T-helper 2 cell (primary cell): ENCODE measurements at regions not wholly inside any gene's neighbourhood (a gene's known extent, or its start where the extent isn't known, plus 50 kb on each side); places are given as distances from the start of the nearest gene placed in this dataset.

Experiments used
- DNase-seq, 5 experiments: peaks; one replicate each; pipeline versions ENCODE4 v3.0.0 to v3.0.0-alpha.2; 2012 to 2022

DNA sequence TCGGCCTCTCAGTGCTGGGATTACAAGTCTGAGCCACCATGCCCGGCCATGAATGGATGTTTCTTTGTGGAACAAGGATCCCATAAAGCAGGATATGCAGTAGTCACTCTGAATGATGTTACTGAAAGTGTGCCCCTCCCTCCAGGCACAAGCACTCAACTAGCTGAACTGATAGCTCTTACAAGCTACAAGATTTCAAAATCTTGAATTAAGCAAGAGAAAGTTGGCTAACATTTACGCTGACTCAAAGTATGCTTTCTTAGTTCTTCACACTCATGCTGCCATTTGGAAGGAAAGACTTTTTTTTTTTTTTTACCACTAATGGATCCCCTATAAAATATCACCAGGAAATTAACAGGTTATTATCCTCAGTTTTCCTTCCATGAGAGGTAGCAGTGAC lies 549.0 kb upstream of the PKDCC start:
- no peak for DNase-seq

DNA sequence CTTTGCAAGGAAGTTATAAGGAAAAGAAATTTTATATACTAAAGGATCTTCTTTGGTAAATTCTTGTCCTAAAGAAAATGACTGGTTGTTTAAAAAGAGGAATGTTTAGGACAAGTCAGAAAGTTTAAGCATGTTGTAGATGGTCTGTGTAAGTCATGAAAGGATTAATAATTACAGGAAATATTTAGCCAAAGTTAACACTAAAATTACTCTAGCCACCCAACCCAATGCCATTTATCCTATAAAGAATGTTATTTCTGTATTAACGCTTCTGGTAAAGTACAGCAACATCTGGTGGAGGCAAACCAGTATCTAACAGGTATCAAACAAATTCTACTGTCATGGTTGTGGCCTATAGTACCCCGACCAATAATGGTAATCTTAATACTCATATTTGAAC lies 546.9 kb upstream of the PKDCC start:
- no peak for DNase-seq

DNA sequence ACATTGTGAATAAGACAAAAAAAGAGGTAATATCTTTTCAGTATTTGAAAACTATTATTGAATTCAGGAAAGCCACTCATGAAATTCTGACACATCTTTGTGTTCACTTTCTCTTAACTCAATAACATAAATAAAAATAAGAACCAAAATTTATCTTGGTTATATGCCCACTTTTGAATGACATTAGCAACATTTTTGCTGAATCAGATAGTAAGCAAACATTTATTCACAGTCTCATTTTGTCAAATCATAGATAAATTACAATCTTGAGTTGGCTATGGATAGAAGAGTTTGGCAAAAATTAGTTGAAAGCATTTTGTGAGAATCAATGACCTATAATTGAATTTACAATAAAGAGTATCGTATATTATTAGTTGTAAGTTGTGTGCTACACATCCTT lies 545.1 kb upstream of the PKDCC start:
- DNase-seq, result no peak

DNA sequence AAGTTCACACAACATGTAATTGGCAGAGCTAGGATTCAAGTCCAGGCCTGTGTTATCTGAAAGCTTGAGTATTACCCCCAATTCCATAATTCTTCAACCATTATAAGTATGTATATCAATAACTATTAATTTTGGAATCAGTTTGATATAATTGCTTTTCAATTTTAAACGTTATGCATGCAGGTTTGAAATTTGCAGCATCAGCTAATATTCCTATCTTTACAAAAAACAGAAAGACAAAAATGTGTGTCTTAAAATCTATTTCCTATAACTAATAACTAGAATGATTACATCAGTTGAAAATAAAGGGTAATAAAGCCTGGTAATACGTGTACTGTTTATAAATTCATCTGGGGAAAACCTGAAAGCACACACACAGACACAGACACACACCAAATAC lies 543.3 kb upstream of the PKDCC start:
- DNase-seq, result no peak

DNA sequence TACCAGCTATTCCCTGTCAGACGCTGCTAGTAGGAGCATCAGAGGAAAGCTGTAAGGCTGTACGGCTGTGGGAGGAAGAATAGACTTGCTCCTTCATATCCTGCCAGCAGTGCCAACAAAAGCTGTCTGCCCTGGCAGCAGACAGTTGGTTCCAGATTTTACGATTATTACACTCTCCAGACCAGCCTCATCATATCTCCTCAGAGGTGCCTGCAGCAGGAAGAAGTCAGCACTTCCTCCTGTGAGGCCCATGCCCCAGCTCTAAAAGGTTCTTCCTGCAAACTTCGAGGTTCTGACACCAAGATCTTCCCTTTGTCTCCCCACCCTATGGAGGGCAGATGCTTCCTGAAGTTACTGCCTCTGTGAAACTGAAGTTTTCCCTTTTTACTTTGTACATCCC lies 537.7 kb upstream of the PKDCC start:
- no peak for DNase-seq

DNA sequence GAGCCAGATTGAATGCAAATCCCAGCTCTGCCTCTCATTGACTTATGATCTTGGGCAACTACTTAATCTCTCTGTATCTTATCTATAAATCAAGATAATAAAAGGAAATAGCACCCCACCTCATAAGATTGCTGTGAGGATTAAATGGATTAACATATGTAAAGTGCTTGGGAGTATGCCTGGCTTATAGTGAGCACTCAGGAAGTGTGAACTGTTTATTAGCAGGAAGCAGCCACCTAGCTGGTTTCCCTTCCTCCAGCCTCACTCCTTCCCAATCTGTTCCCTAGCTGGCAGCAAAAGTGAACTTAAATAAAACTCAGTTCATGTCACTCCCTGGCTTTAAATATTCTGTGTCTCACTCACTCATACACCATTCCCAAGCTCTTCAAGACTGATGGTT lies 526.6 kb upstream of the PKDCC start:
- no peak for DNase-seq

DNA sequence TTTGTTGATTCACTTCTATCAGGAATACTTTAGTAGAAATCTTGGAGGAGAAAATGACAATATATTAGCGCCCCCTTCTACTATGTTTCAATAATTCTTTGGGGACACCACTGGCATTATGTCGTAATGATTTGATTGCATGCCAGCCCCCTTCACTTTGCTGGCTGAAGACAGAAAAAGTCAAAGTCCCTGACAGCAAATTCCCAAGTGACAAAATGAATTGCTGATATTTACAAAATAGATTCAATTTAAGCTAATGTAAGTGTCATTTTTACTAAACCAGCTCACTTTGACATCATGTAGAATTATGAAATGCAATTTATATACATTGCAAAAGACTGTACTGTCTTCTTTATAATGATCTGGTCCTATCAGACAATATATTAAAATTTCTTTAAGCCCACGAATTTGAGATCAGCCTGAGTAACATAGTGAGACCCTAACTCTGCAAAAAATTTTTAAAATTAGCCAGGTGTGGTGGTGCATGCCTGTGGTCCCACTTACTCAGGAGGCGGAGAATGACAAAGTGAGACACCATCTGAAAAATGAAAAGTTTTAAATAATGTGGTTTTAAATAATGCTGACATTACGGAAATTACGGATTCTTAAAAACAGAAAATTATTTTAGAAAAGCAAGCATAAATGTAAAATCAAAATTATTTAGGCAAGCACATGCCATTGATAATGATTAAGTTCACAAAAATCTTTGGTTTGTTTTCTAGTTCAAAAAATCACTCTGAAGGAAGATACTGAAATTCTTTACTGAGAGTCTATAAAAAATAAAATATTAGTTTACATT lies 520.1 kb upstream of the PKDCC start:
- no peak for DNase-seq

DNA sequence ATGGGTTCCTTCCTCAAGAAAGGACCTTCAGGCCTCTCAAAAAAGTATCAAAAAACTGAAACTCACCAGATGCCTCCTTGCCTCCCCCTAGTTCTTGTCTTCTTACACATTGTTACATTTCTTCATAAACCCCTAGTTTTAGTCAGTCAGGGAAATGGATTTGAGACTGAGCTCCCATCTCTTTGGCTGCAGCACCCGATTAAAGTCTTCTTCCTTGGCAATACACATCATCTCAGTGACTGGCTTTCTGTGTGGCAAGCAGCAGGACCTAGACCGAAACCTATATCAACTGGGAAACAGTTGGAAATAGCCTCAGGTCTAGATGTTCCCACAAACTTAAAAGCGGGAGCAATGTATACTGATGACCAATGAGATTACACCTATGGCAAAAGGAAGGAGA lies 512.2 kb upstream of the PKDCC start:
- DNase-seq, result no peak

DNA sequence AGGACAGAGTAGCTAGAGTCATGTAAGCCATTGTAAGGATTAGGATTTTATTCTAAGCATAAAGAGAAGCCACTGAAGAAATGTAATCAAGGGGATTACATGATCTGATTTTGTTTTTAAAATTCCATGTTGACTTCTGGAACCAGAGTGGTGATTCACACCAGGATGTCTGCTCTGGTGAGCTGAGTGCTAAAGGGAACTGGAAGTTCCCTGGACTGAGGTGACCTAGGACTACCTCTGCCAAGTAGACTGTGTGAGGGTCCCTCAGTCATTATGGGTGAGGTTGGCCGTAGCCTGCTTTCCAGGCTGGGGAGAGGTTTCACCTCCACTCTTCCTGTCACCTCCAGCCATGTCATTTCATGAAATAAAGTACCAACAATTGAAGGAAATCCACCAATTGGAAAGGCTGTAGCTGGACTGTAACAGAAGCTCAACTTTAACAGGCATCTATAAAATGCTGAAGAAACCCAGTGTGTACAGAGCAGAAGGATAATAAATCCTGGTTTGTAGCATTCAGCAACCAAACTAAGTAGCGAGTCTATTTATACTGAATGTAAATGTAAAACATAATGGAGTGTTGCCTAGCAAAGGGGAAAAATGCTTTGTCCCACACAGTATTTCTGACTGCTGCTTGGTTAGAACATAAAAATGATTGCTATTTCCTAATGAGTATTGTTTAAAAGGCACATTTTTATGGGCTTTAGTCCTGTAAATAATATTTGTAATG lies 507.4 kb upstream of the PKDCC start:
- no peak for DNase-seq

DNA sequence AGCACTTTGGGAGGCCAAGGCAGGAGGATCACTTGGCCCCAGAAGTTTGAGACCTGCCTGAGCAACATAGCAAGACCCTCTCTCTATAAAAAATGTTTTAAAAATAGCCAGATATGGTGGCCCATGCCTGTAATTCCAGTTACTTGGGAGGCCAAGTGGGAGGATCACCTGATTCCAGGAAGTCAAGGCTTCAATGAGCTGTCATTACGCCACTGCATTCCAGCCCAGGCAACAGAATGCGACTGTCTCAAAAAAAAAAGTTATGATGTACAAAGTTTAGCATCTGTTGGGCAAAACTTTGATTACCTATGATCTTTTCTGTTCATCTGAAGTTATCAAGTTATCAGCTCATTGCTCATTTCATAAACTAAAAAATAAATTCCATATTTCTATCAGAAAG lies 504.1 kb upstream of the PKDCC start:
- DNase-seq, result no peak

DNA sequence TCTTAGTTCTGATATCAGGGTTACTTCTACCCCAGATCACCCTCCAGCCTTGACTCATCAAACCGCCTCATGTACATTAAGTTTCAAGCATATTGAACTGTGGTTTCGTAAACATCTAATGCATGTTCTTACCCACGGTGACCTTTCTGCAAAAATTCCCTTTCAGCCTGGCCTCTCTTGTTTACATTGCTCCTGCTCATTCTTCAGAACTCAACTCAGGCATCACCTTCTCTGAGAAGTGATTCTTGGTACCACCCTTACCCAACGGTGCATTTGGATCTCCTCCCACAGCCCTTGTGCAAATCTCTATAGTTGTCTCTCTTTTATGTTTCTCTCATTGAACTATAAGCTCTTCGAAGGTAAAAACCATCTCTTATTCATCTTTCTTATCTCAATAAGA lies 503.1 kb upstream of the PKDCC start:
- no peak for DNase-seq

DNA sequence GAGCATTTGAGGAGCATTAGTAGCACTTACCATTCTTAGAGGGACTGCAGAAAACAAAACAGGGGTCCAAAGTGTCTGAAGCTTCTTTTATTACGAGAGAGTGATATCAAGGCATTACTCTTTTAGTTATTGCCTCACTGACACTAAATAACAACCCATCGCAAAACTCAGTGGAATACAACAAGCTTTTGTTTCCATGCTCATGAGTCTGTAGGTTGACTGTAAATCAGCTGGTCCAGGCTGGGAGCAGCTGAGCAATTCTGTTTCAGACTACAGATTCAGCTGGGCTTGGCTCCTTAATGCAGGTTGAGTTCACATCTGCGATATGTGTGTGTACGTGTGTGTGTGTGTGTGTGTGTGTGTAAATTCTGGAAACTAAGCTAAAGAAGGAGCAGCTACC lies 501.8 kb upstream of the PKDCC start:
- no peak for DNase-seq

DNA sequence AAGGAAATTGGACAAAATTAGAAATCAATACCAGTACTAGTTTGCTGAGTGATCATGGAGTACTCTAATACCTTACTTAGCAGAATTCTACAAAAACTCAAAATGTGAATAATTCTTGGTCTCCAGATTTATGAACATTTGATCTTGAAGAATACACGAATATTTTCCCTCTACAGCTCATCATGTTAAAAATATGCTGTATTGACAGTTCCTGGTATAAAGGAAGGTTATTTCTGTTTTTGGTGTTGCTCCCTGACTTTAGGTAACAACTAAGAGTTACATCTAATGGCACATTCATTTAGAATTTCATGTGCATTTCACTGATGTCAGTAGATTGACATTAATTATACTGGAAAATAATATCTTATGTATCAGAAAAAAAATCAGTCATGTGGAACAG lies 479.2 kb upstream of the PKDCC start:
- DNase-seq, result no peak

DNA sequence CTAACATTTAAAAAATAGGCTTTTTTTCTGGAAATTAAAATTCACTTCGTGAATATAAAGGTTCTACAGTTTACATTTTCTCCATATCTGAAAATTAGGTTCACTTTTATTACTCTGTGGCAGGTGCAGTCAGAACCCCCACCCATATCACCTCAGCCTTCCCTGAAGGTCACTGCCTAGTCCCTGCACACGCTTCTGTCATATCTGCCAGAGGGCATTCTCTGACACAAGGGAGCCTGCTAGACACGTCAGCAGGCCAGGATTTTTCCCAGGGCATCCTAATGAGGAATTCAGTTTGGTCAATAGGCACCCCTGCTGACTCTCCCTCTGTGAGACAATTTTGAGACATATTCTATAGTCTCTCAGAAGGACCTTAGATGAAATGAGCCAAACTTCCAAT lies 475.7 kb upstream of the PKDCC start:
- no peak for DNase-seq

DNA sequence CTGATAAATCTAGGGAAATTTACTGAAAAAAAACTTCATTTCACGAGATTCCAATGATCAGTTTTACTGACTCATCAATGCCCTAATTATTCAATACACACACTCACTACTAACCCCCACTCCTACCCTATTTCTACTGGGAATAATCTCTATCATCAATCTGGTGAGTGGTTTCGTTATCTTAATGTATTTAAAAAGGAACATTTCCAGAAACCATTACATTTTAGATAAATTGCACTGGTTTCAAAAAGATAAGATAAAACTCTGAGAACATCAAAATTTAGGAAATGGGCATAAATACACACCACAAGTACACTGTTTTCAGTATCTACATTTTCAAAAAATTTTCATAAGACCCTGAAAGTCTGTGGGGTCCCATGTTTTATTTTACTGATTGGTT lies 471.4 kb upstream of the PKDCC start:
- DNase-seq, result no peak

DNA sequence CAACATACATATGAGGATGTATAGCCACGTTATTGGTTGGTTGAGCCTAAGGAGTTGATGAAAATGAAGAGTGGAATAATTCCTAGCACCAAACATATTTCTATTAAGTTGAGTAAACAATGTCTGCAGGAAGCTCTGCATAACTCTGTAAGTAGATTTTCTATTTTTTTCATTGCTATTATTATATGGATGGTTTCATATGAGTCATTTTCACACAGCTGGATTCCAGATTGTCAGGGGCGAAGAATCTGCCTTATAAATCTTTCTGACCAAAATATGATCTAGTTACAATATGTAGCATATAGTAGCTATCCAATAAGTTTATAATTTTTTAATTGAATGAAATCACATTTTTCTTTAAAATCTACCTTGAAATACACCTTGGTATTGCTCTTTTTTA lies 468.0 kb upstream of the PKDCC start:
- no peak for DNase-seq

DNA sequence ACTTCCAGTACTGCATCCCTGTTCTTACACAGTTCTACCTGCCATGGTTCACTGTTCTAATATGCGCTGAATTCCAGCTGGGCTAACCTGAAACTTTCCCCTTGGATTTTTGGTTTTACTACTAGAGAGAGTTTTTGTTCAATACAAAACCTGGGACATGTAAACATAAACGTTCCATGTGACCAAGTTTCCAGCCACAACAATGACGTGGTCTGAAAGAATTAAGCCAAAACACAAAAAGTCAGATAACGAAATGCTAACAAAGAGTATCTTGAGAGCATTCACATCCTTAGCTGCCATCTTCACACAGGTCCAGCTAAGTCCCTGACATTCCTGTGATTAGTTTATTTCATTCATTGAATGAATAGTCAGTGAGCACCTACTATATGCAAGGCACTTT lies 467.0 kb upstream of the PKDCC start:
- DNase-seq, result no peak

DNA sequence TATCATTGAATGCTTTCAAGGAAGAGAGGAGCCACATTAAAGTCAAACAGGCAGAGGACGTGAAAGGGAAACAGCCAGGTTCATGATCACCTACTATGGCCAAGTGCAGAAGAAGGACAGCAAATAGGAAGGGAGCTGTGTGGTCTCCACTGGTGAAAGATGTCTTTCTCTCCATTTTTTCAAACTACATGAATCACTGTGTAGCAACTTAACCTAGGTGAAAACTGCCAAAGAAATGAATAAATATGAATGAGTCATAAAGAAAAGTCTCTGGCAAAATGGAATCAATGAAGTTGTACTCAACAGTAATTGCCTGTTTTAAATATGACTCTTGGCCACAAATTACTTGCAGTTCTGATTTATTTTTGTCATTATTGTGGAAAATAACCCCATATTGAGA lies 452.6 kb upstream of the PKDCC start:
- DNase-seq, result no peak

DNA sequence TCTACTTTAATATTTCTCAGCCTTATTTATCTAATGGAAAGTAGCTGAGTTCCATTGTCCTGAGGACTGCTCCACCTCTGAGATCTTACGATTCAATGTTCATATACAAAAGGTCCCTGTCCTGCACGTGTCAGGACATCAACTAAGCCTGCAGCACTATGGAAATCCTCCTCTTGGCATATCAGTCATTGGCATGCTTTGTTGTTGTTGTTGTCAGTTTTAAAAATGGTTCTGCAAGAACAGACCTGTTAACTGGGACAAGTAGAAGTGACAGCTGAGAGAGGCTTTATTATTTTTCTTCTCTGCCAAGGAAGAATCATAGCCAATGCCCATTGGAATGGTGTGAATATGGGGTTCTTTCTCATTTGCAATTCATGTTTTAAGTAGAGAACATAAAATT lies 450.1 kb upstream of the PKDCC start:
- DNase-seq, result no peak

DNA sequence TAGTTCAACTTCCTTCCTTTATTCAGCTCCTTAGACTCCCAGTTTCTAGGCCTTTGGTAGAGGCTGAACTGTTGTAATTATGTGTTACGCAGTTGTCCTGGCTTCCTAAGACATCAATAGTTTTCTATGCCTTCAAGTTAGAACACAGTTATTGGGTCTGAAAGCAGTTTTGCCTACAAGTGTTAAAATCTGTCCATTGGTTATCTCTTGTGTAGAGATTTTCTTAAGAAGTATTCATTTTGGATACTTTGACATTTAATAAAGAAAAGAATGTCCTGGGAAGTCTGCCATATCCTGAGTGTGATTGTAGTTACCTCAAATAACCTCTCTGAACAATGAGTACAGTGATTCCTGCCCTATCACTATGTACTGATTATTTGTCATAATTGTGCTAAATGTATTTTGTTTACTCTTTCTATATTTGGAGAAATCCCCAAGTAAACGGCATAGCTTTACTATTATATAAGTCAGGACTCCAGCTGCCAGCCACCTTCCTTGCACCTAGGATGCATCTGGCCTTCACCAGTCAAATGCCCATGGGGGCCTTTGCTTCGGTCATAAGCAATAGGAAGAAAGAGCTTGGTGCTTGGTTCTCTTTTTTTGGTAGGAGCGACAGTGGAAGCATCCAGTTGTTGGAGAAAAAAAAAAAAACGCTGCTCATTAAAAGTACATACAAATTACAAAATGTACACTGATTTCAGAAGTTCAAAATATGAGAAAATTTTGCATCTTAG lies 449.5 kb upstream of the PKDCC start:
- DNase-seq, result no peak

DNA sequence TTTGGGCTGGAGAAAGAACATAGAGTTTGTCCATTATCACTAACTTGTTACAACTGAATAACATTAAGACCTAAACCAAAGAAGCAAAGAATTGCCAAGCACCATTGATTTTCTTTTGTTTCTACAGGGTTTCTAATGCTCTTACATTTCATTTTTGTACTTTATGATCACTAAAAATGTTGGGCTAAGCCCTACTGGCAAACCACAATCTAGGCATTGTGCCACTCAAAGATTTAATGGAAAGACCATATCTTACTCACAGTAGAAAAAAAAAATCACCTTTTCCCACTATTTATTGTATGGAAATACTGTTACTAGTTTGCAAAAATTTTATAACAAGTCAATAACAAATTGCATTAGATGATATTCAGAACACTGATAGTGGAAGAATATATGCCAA lies 447.4 kb upstream of the PKDCC start:
- no peak for DNase-seq

DNA sequence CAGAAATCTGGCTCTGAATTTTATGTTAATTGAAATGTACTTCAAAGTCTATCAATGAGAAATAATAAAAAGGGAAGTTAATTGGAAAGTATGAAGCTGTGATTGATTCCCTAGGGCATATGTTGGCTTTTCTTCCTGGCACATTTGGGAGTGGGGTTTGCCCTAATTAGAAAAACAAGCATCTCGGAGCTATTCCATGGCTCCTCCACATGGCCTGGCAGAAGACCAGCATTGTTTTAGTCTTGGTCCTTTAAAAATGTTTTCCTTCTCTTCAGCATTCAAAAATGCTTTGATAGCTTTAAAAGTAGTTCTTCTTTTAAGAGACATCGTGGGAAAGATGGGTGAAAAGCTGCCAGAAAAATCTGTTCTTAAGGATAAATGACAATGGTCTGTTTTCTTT lies 445.5 kb upstream of the PKDCC start:
- no peak for DNase-seq

DNA sequence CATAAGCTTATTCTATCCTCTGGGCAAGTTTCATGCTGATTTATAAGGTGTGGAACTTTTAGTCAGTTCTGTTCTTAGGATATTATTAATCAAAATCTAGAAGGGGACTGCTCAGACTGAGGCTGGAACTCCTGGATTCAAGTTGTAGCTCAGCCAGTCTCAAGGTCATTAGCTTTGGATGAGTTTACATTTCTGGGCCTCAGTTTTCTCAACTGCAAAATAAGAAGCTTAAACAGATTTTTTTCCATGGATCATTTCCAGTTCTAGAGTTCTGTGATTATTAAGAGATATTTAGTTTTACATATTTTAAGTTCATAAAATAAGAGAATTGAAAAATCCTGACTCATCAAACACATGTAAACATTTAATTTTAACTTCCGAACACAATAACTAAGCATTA lies 442.5 kb upstream of the PKDCC start:
- DNase-seq, result no peak

DNA sequence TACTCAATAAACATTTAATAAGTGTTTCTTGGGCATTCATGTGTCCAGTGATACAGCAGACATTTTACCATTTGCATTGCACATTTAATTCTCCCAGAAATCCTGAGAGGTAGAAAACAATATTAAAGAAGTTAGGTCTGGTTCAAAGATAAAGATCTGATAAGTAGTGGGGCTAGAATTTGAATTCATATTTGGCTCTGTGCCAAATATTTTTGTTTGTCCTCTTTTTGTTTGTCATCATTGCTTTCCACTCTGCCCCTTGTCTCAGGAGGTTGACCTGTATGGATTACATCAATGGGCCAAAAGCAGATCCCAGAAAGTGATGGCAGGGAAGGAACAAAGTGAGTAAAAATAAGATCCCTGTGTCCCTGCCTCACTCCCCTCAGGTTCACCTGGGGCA lies 441.9 kb upstream of the PKDCC start:
- DNase-seq, result no peak
